Loucy (cell line): ENCODE measurements at regions not wholly inside any gene's neighbourhood (a gene's known extent, or its start where the extent isn't known, plus 50 kb on each side); places are given as distances from the start of the nearest gene placed in this dataset.

ENCODE experiments used
- H2AFZ ChIP-seq: fragments of 200-600 bp; sonication (generic); 2 replicates; pipeline ENCODE4 v1.6.0; 2016; ENCODE audit warnings: antibody characterized with exemption, mild to moderate bottlenecking, low read length, moderate library complexity
- H3F3A ChIP-seq: fragments of 200-600 bp; 2 replicates; pipeline ENCODE4 v1.6.0; 2016; ENCODE audit warnings: antibody characterized with exemption, low read depth, mild to moderate bottlenecking
- H3K27me3 ChIP-seq: fragments of 200-600 bp; sonication (generic); 2 replicates; pipeline ENCODE4 v1.6.1; 2014; ENCODE audit warnings: low read length, mild to moderate bottlenecking; ENCODE audit not compliant: insufficient read depth, poor library complexity, severe bottlenecking
- H3K36me3 ChIP-seq: fragments of 200-600 bp; sonication (generic); 2 replicates; pipeline ENCODE4 v1.6.1; 2016; ENCODE audit warnings: low read length; ENCODE audit not compliant: insufficient read depth
- H3K4me1 ChIP-seq: fragments of 200-600 bp; sonication (generic); 2 replicates; pipeline ENCODE4 v1.5.1; 2014; ENCODE audit warnings: low read length, mild to moderate bottlenecking; ENCODE audit not compliant: insufficient read depth, poor library complexity, severe bottlenecking
- H3K4me2 ChIP-seq: fragments of 200-600 bp; sonication (generic); 2 replicates; pipeline ENCODE4 v1.6.0; 2014; ENCODE audit warnings: antibody characterized with exemption, low read length, low read depth, mild to moderate bottlenecking; ENCODE audit not compliant: poor library complexity, severe bottlenecking
- H3K4me3 ChIP-seq: fragments of 200-600 bp; sonication (generic); 2 replicates; pipeline ENCODE4 v1.5.1; 2014; ENCODE audit warnings: low read length, mild to moderate bottlenecking, mixed read lengths; ENCODE audit not compliant: poor library complexity, severe bottlenecking
- H3K79me2 ChIP-seq: fragments of 200-600 bp; sonication (generic); 2 replicates; pipeline ENCODE4 v1.6.1; 2014; ENCODE audit warnings: low read length; ENCODE audit not compliant: insufficient read depth
- H3K9ac ChIP-seq: fragments of 200-600 bp; sonication (generic); 2 replicates; pipeline ENCODE4 v1.6.0; 2014; ENCODE audit warnings: mild to moderate bottlenecking, low read depth, low read length, moderate library complexity; ENCODE audit not compliant: poor library complexity, severe bottlenecking
- H3K9me2 ChIP-seq: fragments of 200-600 bp; sonication (generic); replicated peaks from 2 replicates; pipeline ENCODE4 v1.6.1; 2016; ENCODE audit warnings: low read depth, low read length, mixed read lengths
- H3K9me3 ChIP-seq: fragments of 200-600 bp; sonication (generic); 2 replicates; pipeline ENCODE4 v1.6.1; 2014; ENCODE audit warnings: mild to moderate bottlenecking, antibody characterized with exemption, low read length, low read depth; ENCODE audit not compliant: insufficient read depth
- H4K20me1 ChIP-seq: fragments of 200-600 bp; sonication (generic); 2 replicates; pipeline ENCODE4 v1.6.0; 2014; ENCODE audit warnings: antibody characterized with exemption, low read length, mild to moderate bottlenecking; ENCODE audit not compliant: insufficient read depth, poor library complexity, severe bottlenecking
- CTCF ChIP-seq: fragments of 200-600 bp; sonication (generic); conservative IDR thresholded peaks from 2 replicates; pipeline ENCODE4 v1.5.1; 2014; ENCODE audit warnings: mild to moderate bottlenecking, antibody characterized with exemption, low read length
- EZH2phosphoT487 ChIP-seq: fragments of 200-600 bp; IDR thresholded peaks from 2 replicates; pipeline ENCODE4 v1.6.1; 2018; ENCODE audit warnings: antibody characterized with exemption, mild to moderate bottlenecking, moderate library complexity, borderline replicate concordance

DNA sequence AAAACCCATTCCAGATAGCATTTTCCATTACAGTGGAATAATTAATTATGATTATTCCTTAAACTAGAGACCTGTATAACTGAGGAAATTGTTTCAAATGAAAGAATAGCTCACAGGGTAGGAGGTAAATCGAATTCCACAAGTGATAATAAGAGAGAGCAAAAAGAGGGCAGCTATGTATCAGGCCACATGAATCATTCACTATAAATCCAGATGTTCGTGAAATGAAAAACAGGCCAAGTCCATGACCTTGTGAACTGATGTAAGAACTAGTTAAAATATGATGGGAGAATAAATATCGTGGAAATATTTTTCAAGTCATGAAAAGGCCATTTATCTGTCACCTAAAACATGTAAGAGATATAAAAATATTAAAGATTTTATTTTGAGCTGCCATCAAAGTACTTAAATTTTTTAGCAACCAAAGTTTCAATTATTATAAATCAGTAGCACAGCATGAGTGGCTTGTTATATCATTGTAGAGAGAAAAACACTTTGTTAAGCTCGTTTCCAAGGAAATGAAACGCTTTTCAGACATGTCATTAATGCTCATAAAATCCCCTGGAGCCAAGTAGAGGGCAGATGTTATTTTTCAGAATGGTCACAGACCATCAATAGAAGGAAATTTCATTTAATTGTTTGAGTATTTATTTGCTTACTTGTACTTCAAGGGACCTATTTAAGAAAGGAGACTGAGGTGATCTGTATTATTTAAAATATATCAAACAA, 120.6 kb upstream of the CDKN3 start:
- H3K9ac ChIP-seq = no peak overlapping the region
- H2AFZ ChIP-seq = no peak overlapping the region
- H3K4me3 ChIP-seq = no peak overlapping the region
- no peaks in the 10 kb centered on the region for H3K9me2 ChIP-seq
- H3K9me3 ChIP-seq = no peaks in the 10 kb centered on the region
- no peaks in the 10 kb centered on the region for H3K27me3 ChIP-seq
- no peak for TF ChIP-seq CTCF
- TF ChIP-seq EZH2phosphoT487 = no peak
- H4K20me1 ChIP-seq = no peaks in the 10 kb centered on the region
- H3K4me2 ChIP-seq = no peak overlapping the region
- no peaks in the 10 kb centered on the region for H3K4me1 ChIP-seq
- no peaks in the 10 kb centered on the region for H3F3A ChIP-seq
- H3K79me2 ChIP-seq = no peaks in the 10 kb centered on the region
- no peaks in the 10 kb centered on the region for H3K36me3 ChIP-seq

- no peak overlapping the region for H2AFZ ChIP-seq
- H3K4me2 ChIP-seq = no peak overlapping the region
Observed at GRCh38 chr14:54278087-54278486, 118.7 kb upstream of the CDKN3 start.

DNA sequence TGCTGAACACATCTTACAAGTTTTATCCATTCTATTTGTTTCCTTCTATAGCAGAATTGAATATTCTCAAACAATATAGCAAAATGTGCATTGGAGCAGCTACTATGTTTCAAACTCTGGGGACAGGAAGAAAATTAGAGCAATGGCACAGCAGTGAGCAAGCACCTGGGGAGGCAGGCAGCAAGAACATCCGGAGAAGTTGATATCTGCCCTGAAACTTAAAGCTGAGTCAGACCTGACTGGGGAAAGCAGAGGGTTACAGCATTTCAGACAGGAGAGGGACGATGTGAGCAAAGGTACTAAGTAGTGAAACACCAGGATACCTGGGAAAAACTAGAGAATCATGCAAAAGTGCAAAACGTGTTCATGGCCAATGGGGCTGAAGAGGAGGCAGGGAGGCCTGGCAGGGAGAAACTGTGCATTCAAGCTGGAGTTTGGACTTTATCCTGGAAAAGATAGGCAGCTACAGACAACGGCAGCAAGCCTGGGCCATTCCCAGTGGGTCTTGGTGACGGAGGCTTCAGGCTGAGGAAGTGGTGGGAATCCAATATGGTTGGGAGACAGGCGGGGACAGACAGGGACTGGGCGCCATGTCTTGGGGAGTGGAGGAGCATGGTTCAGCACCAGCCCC, 118.0 kb upstream of the CDKN3 start:
- Histone ChIP-seq H4K20me1 (no peaks in the 10 kb centered on the region), H3K9ac (no peak overlapping the region), H3K79me2 (no peaks in the 10 kb centered on the region), H3K4me2 (no peak overlapping the region), H3K9me2 (no peaks in the 10 kb centered on the region), H3F3A (no peaks in the 10 kb centered on the region), H3K36me3 (no peaks in the 10 kb centered on the region), H3K27me3 (no peaks in the 10 kb centered on the region), H3K4me1 (no peaks in the 10 kb centered on the region), H3K9me3 (no peaks in the 10 kb centered on the region), H3K4me3 (no peak overlapping the region), H2AFZ (no peak overlapping the region)
- no peak for TF ChIP-seq EZH2phosphoT487
- TF ChIP-seq CTCF = no peak

More at GRCh38 chr14:54278087-54278486, 118.7 kb upstream of the CDKN3 start:
- Histone ChIP-seq H3K36me3 (no peaks in the 10 kb centered on the region), H4K20me1 (no peaks in the 10 kb centered on the region), H3K4me1 (no peaks in the 10 kb centered on the region), H3K4me3 (no peak overlapping the region), H3K79me2 (no peaks in the 10 kb centered on the region), H3K9me2 (no peaks in the 10 kb centered on the region), H3K9ac (no peak overlapping the region), H3K9me3 (no peaks in the 10 kb centered on the region), H3F3A (no peaks in the 10 kb centered on the region), H3K27me3 (no peaks in the 10 kb centered on the region)
- TF ChIP-seq CTCF (no peak), EZH2phosphoT487 (no peak)
